Upper lobe of left lung (tissue), 6 donors: ENCODE measurements at regions not wholly inside any gene's neighbourhood (a gene's known extent, or its start where the extent isn't known, plus 50 kb on each side); places are given as distances from the start of the nearest gene placed in this dataset.

Experiments used
- ATAC-seq, 2 donors: fragments of 200-7000 bp; cut with Tn5 transposase; one replicate each; pipeline ENCODE4 v1.9.1; 2022; ENCODE audit warnings: mild to moderate bottlenecking in 2 of 2, moderate library complexity in 2 of 2; ENCODE audit not compliant: low FRiP score in 2 of 2
- DNase-seq, 2 donors: peaks; one replicate each; pipeline ENCODE4 v3.0.0-alpha.2; 2019 to 2020
- H3K27ac ChIP-seq, 4 donors: fragments of 200-600 bp; sonication (generic); one replicate each; pipeline ENCODE4 v1.5.1; 2016 to 2019
- H3K27me3 ChIP-seq, 4 donors: fragments of 200-600 bp; sonication (generic); one replicate each; pipeline ENCODE4 v1.5.1; 2017 to 2019
- H3K36me3 ChIP-seq, 4 donors: fragments of 200-600 bp; sonication (generic); one replicate each; pipeline ENCODE4 v1.5.1; 2016 to 2019
- H3K4me1 ChIP-seq, 4 donors: fragments of 200-600 bp; sonication (generic); one replicate each; pipeline ENCODE4 v1.5.1; 2018 to 2019
- H3K4me3 ChIP-seq, 4 donors: fragments of 200-600 bp; sonication (generic); one replicate each; pipeline ENCODE4 v1.5.1; 2017 to 2019; ENCODE audit warnings: mild to moderate bottlenecking in 2 of 4, moderate library complexity in 1 of 4
- H3K9me3 ChIP-seq, 4 donors: fragments of 200-600 bp; sonication (generic); one replicate each; pipeline ENCODE4 v1.5.1; 2018 to 2019
- EP300 ChIP-seq, 4 donors: sonication (generic); formaldehyde crosslinking; IDR thresholded peaks; one replicate each; pipeline ENCODE4 v1.5.1; 2017; ENCODE audit warnings: antibody characterized with exemption in 4 of 4, control low read depth in 2 of 4
- POLR2A ChIP-seq, 4 donors: fragments of 450-650 bp; IDR thresholded peaks; one replicate each; pipeline ENCODE4 v1.5.1; 2016 to 2017; ENCODE audit warnings: antibody characterized with exemption in 4 of 4, mild to moderate bottlenecking in 2 of 4
- POLR2AphosphoS5 ChIP-seq, 2 donors: sonication (generic); formaldehyde crosslinking; IDR thresholded peaks; one replicate each; pipeline ENCODE4 v1.5.1; 2017; ENCODE audit warnings: antibody characterized with exemption in 2 of 2
- WGBS, 2 donors: methylation state at CpG; one replicate each; pipeline ENCODE4 v1.1.5; 2017 to 2018; 5-methylcytosine and 5-hydroxymethylcytosine counted together
- TF ChIP-seq, protein P1 (sequence below), 6 experiments: fragments of 450-650 bp in 4 of 6; fragments of 200-600 bp in 2 of 6; sonication (generic) in 2 of 6; IDR thresholded peaks; one replicate each; pipeline ENCODE4 v1.5.1; 2016 to 2019; ENCODE audit warnings: antibody characterized with exemption in 6 of 6
- donor health status: DM: no; HTN: no; CAD: no; lungs with moderate emphysema.
- donor health status: DM: no; HTN: yes; CAD: no; lungs with severe emphysema.

DNA sequence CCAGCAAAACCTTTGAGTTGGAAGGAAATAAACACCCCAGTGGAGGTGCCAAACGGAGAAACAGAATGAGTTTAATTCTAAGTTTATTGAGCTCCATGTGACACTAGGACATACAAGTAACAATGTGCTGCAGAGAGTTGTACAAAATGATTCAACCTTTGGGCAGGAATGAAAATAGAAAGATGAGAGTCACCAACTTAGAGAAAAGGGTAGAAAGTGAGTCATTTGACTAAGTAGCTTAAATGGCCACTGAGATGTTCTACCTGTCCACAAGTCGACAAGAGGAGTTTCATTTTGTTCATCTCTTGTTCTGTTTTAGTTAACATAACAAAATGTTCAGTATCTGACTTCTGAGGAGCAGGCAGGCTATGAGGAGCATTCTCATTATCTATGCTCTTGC lies 284.7 kb downstream of the NR2F1-AS1 start:
- no peak overlapping the region for H3K27ac ChIP-seq
- no peaks in the 10 kb centered on the region for H3K9me3 ChIP-seq
- ATAC-seq: no peak
- H3K36me3 ChIP-seq: no peaks in the 10 kb centered on the region
- no peaks in the 10 kb centered on the region for H3K27me3 ChIP-seq
- no peaks in the 10 kb centered on the region for H3K4me1 ChIP-seq
- DNase-seq: no peak
- H3K4me3 ChIP-seq: no peak overlapping the region
- WGBS, 2 donors: 75 to 78% methylated on average over 2 of the region's 2 CpGs
- TF ChIP-seq, protein P1, sequence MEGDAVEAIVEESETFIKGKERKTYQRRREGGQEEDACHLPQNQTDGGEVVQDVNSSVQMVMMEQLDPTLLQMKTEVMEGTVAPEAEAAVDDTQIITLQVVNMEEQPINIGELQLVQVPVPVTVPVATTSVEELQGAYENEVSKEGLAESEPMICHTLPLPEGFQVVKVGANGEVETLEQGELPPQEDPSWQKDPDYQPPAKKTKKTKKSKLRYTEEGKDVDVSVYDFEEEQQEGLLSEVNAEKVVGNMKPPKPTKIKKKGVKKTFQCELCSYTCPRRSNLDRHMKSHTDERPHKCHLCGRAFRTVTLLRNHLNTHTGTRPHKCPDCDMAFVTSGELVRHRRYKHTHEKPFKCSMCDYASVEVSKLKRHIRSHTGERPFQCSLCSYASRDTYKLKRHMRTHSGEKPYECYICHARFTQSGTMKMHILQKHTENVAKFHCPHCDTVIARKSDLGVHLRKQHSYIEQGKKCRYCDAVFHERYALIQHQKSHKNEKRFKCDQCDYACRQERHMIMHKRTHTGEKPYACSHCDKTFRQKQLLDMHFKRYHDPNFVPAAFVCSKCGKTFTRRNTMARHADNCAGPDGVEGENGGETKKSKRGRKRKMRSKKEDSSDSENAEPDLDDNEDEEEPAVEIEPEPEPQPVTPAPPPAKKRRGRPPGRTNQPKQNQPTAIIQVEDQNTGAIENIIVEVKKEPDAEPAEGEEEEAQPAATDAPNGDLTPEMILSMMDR (IDR thresholded peaks at IDR 0.05): no peak
- TF ChIP-seq EP300 (IDR thresholded peaks at IDR 0.05) (no peak), POLR2AphosphoS5 (IDR thresholded peaks at IDR 0.05) (no peak), POLR2A (IDR thresholded peaks at IDR 0.05) (no peak)

DNA sequence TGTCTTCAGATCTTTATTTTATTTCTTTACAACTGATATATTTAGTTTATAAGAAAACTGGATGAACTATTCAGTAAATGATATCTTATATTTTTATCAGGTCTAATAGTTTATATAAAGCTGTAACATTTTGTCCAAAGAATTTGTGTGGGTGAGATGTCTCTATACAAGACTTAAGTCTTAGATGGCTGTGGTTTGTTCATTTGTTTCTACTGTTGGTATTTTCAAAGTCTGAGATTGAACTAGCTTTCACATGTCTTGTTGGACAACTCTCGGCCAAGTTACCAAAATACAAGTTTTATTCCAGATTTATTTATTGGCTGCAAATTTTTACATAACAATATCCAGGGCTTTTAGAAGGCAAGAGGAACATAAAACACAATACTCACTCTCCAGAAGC lies 286.0 kb downstream of the NR2F1-AS1 start:
- WGBS, 2 donors: 78 to 90% methylated on average over 1 of the region's 1 CpG
- no peak overlapping the region for H3K4me3 ChIP-seq
- no peaks in the 10 kb centered on the region for H3K27me3 ChIP-seq
- TF ChIP-seq POLR2AphosphoS5 (IDR thresholded peaks at IDR 0.05): no peak
- TF ChIP-seq, protein P1 (IDR thresholded peaks at IDR 0.05): no peak
- no peak for TF ChIP-seq EP300 (IDR thresholded peaks at IDR 0.05)
- TF ChIP-seq POLR2A (IDR thresholded peaks at IDR 0.05): no peak
- no peak for DNase-seq
- ATAC-seq: no peak
- no peaks in the 10 kb centered on the region for H3K36me3 ChIP-seq
- H3K27ac ChIP-seq: no peak overlapping the region
- H3K4me1 ChIP-seq: no peaks in the 10 kb centered on the region
- no peaks in the 10 kb centered on the region for H3K9me3 ChIP-seq

DNA sequence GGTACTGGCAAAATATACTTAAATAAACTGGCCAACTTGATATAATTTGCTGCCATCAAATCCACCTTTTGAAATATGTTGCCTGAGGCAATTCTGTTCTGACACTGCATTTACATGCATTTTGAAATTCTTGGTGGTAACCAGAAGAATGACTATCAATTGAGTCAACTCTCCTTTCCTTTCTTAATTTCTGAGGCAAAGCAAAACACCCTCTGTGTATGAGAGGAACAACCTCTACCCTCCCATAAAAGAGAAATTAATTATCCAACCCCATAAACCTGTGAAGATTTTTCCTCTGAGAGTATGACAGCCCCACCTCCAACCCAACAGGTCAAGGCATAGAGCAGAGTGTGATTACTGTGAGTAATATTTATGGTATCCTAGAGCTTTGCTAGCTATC lies 286.8 kb downstream of the NR2F1-AS1 start:
- no peak overlapping the region for H3K4me3 ChIP-seq
- H3K36me3 ChIP-seq: no peaks in the 10 kb centered on the region
- no peak for TF ChIP-seq EP300 (IDR thresholded peaks at IDR 0.05)
- TF ChIP-seq POLR2AphosphoS5 (IDR thresholded peaks at IDR 0.05): no peak
- TF ChIP-seq, protein P1 (IDR thresholded peaks at IDR 0.05): no peak
- no peak for TF ChIP-seq POLR2A (IDR thresholded peaks at IDR 0.05)
- H3K27me3 ChIP-seq: no peaks in the 10 kb centered on the region
- H3K9me3 ChIP-seq: no peaks in the 10 kb centered on the region
- DNase-seq (no peak), ATAC-seq (no peak)
- no peaks in the 10 kb centered on the region for H3K4me1 ChIP-seq
- no peak overlapping the region for H3K27ac ChIP-seq

DNA sequence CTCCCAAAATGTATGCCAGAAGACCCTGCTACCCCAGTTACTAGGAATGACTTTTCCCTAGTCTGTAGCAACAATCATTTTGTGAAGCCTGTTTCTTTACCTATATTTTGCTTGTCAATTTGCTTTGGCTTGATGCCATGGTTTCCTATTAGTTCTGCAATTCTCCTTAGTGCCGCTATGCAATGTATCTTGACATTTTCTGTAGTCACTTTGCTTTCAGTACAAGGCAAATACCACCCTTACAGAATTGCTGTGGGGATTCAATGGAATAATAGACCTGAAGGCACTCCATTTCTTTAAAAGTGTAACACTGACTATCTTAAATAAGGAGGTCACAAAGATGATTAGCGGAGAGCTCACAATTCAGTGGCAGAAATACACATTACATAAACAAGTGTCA lies 291.1 kb downstream of the NR2F1-AS1 start:
- ATAC-seq (no peak), DNase-seq (no peak)
- TF ChIP-seq, protein P1 (IDR thresholded peaks at IDR 0.05): no peak
- Histone ChIP-seq H3K27ac (no peak overlapping the region), H3K4me3 (no peak overlapping the region), H3K27me3 (no peaks in the 10 kb centered on the region), H3K9me3 (peaks cover 0 to 17% (median 5%) of the 10 kb centered on the region in 4 donors), H3K36me3 (no peaks in the 10 kb centered on the region), H3K4me1 (no peaks in the 10 kb centered on the region)
- 79 to 86% methylated on average over 2 of the region's 2 CpGs for WGBS, 2 donors

DNA sequence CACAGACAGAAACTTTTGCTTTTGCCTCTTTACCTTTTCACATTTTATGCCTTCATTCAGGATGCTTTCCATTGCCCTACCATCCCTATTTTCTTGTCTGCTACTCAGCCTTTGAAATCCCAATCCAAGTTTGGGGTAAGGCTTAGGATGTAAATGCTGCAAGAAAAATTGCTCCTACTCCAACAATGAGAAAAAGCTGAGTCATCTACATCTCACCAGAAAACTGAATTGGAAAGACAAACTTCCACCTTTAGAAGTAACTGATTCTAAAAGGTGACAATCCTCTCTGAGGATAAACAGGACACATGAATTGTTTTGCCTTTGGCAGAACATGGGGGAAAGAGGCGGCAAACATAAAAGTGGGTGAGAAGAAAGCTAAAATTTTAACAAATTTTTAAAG lies 295.6 kb downstream of the NR2F1-AS1 start:
- no peak overlapping the region for H3K27ac ChIP-seq
- DNase-seq (no peak), ATAC-seq (no peak)
- no peaks in the 10 kb centered on the region for H3K36me3 ChIP-seq
- H3K4me3 ChIP-seq: no peak overlapping the region
- peaks cover 0 to 17% (median 5%) of the 10 kb centered on the region in 4 donors for H3K9me3 ChIP-seq
- H3K4me1 ChIP-seq: no peaks in the 10 kb centered on the region
- TF ChIP-seq POLR2AphosphoS5 (IDR thresholded peaks at IDR 0.05) (no peak), POLR2A (IDR thresholded peaks at IDR 0.05) (no peak), EP300 (IDR thresholded peaks at IDR 0.05) (no peak)
- TF ChIP-seq, protein P1 (IDR thresholded peaks at IDR 0.05): no peak
- no peaks in the 10 kb centered on the region for H3K27me3 ChIP-seq
- WGBS, 2 donors: 47 to 97% methylated on average over 1 of the region's 1 CpG
